Endothelial cell (in vitro differentiated cells): ENCODE measurements at regions not wholly inside any gene's neighbourhood (a gene's known extent, or its start where the extent isn't known, plus 50 kb on each side); places are given as distances from the start of the nearest gene placed in this dataset.
"Not testable (repeated sequence)": the region's sequence is repeated elsewhere in the genome, so short reads cannot be mapped to it uniquely, and the experiment has no call there.

Source experiments
- DNase-seq: peaks from one replicate; pipeline ENCODE4 v3.0.0; 2021; ENCODE audit warnings: low spot score
- H3K27ac Mint-ChIP-seq: one replicate; pipeline ENCODE4 v1.8.0; 2021; ENCODE audit warnings: mixed read lengths, inconsistent platforms; ENCODE audit not compliant: unreplicated experiment
- H3K27me3 Mint-ChIP-seq: one replicate; pipeline ENCODE4 v1.8.0; 2021; ENCODE audit warnings: mild to moderate bottlenecking, moderate library complexity, mixed read lengths, inconsistent platforms; ENCODE audit not compliant: unreplicated experiment
- H3K36me3 Mint-ChIP-seq: one replicate; pipeline ENCODE4 v1.8.0; 2021; ENCODE audit warnings: mild to moderate bottlenecking, low read depth, mixed read lengths, inconsistent platforms; ENCODE audit not compliant: unreplicated experiment
- H3K4me1 Mint-ChIP-seq: one replicate; pipeline ENCODE4 v1.8.0; 2021; ENCODE audit warnings: mild to moderate bottlenecking, mixed read lengths, inconsistent platforms; ENCODE audit not compliant: unreplicated experiment
- H3K4me3 Mint-ChIP-seq: one replicate; pipeline ENCODE4 v1.8.0; 2021; ENCODE audit warnings: mild to moderate bottlenecking, mixed read lengths, inconsistent platforms; ENCODE audit not compliant: unreplicated experiment
- H3K9me3 Mint-ChIP-seq: one replicate; pipeline ENCODE4 v1.8.0; 2021; ENCODE audit warnings: mixed read lengths, inconsistent platforms; ENCODE audit not compliant: unreplicated experiment
- CTCF ChIP-seq: fragments of 200-600 bp; sonication (generic); IDR thresholded peaks from one replicate; pipeline ENCODE4 v1.5.0; 2021; ENCODE audit warnings: antibody characterized with exemption; ENCODE audit not compliant: unreplicated experiment

GRCh38 chr18:29737190-29737589 lies 1305.4 kb downstream of the DSC3 start:
- no peak for TF ChIP-seq CTCF
- H3K9me3 Mint-ChIP-seq: no peaks in the 10 kb centered on the region
- no peak for DNase-seq
- H3K36me3 Mint-ChIP-seq: no peaks in the 10 kb centered on the region
- H3K27ac Mint-ChIP-seq: no peak overlapping the region
- peaks cover 2% of the 10 kb centered on the region for H3K27me3 Mint-ChIP-seq
- H3K4me3 Mint-ChIP-seq: no peak overlapping the region
- H3K4me1 Mint-ChIP-seq: no peaks in the 10 kb centered on the region

GRCh38 chr18:29730073-29730472 lies 1312.5 kb downstream of the DSC3 start:
- no peak for TF ChIP-seq CTCF
- Mint-ChIP-seq H3K4me3 (no peak overlapping the region), H3K27ac (no peak overlapping the region), H3K4me1 (no peaks in the 10 kb centered on the region), H3K9me3 (no peaks in the 10 kb centered on the region), H3K27me3 (no peaks in the 10 kb centered on the region), H3K36me3 (no peaks in the 10 kb centered on the region)
- no peak for DNase-seq

- Mint-ChIP-seq H3K4me1 (no peaks in the 10 kb centered on the region), H3K36me3 (no peaks in the 10 kb centered on the region), H3K9me3 (no peaks in the 10 kb centered on the region), H3K27ac (no peak overlapping the region), H3K27me3 (no peaks in the 10 kb centered on the region), H3K4me3 (no peak overlapping the region)
- TF ChIP-seq CTCF: no peak
- DNase-seq: no peak
These were observed 1315.9 kb downstream of the DSC3 start for GRCh38 chr18:29726646-29727045.

GRCh38 chr18:29723486-29723885 lies 1319.1 kb downstream of the DSC3 start:
- H3K9me3 Mint-ChIP-seq, H3K36me3 Mint-ChIP-seq, H3K27ac Mint-ChIP-seq, H3K27me3 Mint-ChIP-seq, H3K4me3 Mint-ChIP-seq, DNase-seq, H3K4me1 Mint-ChIP-seq: not testable (repeated sequence)

GRCh38 chr18:29715960-29716359 lies 1326.6 kb downstream of the DSC3 start:
- not testable (repeated sequence) for H3K9me3 Mint-ChIP-seq, H3K4me3 Mint-ChIP-seq, H3K27me3 Mint-ChIP-seq, DNase-seq, H3K27ac Mint-ChIP-seq, H3K4me1 Mint-ChIP-seq, H3K36me3 Mint-ChIP-seq

- no peak for DNase-seq
- H3K27ac Mint-ChIP-seq: no peak overlapping the region
These were observed 1329.8 kb downstream of the DSC3 start for GRCh38 chr18:29712785-29713184.

More at GRCh38 chr18:29712785-29713184, 1329.8 kb downstream of the DSC3 start:
- Mint-ChIP-seq H3K27me3 (no peaks in the 10 kb centered on the region), H3K4me3 (no peak overlapping the region), H3K9me3 (no peaks in the 10 kb centered on the region), H3K36me3 (no peaks in the 10 kb centered on the region), H3K4me1 (peaks cover 4% of the 10 kb centered on the region)
- no peak for TF ChIP-seq CTCF
